ENCODE measurements at regions not wholly inside any gene's neighbourhood (a gene's known extent, or its start where the extent isn't known, plus 50 kb on each side); places are given as distances from the start of the nearest gene placed in this dataset.

GRCh38 chr6:112739766-112740165, 392.6 kb downstream of the RFPL4B start:
- TF ChIP-seq, protein P1, sequence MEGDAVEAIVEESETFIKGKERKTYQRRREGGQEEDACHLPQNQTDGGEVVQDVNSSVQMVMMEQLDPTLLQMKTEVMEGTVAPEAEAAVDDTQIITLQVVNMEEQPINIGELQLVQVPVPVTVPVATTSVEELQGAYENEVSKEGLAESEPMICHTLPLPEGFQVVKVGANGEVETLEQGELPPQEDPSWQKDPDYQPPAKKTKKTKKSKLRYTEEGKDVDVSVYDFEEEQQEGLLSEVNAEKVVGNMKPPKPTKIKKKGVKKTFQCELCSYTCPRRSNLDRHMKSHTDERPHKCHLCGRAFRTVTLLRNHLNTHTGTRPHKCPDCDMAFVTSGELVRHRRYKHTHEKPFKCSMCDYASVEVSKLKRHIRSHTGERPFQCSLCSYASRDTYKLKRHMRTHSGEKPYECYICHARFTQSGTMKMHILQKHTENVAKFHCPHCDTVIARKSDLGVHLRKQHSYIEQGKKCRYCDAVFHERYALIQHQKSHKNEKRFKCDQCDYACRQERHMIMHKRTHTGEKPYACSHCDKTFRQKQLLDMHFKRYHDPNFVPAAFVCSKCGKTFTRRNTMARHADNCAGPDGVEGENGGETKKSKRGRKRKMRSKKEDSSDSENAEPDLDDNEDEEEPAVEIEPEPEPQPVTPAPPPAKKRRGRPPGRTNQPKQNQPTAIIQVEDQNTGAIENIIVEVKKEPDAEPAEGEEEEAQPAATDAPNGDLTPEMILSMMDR (IDR thresholded peaks at IDR 0.05; ENCODE audit: extremely low read depth in 1 of 2, insufficient read depth in 1 of 2, low read depth in 1 of 2, low read length in 2 of 2) = no peak
- TF ChIP-seq JUN (IDR thresholded peaks at IDR 0.05; ENCODE audit: borderline replicate concordance, insufficient read depth, insufficient read length, low read depth) = no peak

All from endothelial cell of umbilical vein (primary cell).